H1 (cell line): ENCODE measurements at regions not wholly inside any gene's neighbourhood (a gene's known extent, or its start where the extent isn't known, plus 50 kb on each side); places are given as distances from the start of the nearest gene placed in this dataset.

Source experiments
- CTCF ChIA-PET: fragments of 300-600 bp; sonication (Branson Sonifier 250); formaldehyde crosslinking; loops from one replicate; lab custom pipeline; 2021; ENCODE audit not compliant: partially characterized antibody; lab: Charles Lee
- POLR2A ChIA-PET: fragments of 300-600 bp; sonication (Branson Sonifier 250); formaldehyde crosslinking; loops from one replicate; lab custom pipeline; 2021; ENCODE audit warnings: inconsistent platforms; ENCODE audit not compliant: partially characterized antibody; lab: Charles Lee
- DNase-seq, 2 experiments: peaks; one replicate each; pipeline versions ENCODE4 v3.0.0 to v3.0.0-alpha.2; 2010 to 2022; ENCODE audit warnings: low spot score in 2 of 2, low read depth in 1 of 2, mixed read lengths in 1 of 2
- FAIRE-seq: peaks from 2 replicates; lab custom pipeline; 2011; peaks lifted over from hg19 to GRCh38; lab: Jason Lieb, UNC
- H2AFZ ChIP-seq: 2 replicates; pipeline ENCODE4 v1.8.1; 2012; ENCODE audit warnings: low read length, inconsistent platforms
- H2AK5ac ChIP-seq: 2 replicates; pipeline ENCODE4 v1.6.1; 2013; ENCODE audit warnings: low read depth, low read length
- H2BK120ac ChIP-seq: replicated peaks from 2 replicates; pipeline ENCODE3; 2013; ENCODE audit warnings: low read depth, low read length, inconsistent platforms
- H2BK12ac ChIP-seq: 2 replicates; pipeline ENCODE4 v1.6.1; 2013; ENCODE audit warnings: low read depth, low read length
- H2BK15ac ChIP-seq: 2 replicates; pipeline ENCODE4 v1.6.1; 2013; ENCODE audit warnings: low read length
- H2BK20ac ChIP-seq: 2 replicates; pipeline ENCODE4 v1.6.1; 2013; ENCODE audit warnings: low read length
- H2BK5ac ChIP-seq: 2 replicates; pipeline ENCODE4 v1.6.1; 2013; ENCODE audit warnings: low read depth, low read length
- H3K14ac ChIP-seq: 2 replicates; pipeline ENCODE4 v1.6.1; 2013; ENCODE audit warnings: inconsistent platforms; ENCODE audit not compliant: insufficient read length
- H3K18ac ChIP-seq: 2 replicates; pipeline ENCODE4 v1.6.1; 2013; ENCODE audit warnings: low read length; ENCODE audit errors: extremely low read depth
- H3K23ac ChIP-seq: 2 replicates; pipeline ENCODE4 v1.6.1; 2013; ENCODE audit warnings: inconsistent platforms; ENCODE audit not compliant: insufficient read length
- H3K23me2 ChIP-seq: 2 replicates; pipeline ENCODE4 v1.6.1; 2013; ENCODE audit warnings: low read depth, low read length
- H3K27ac ChIP-seq: 2 replicates; pipeline ENCODE4 v1.6.1; 2011; ENCODE audit warnings: low read depth, low read length, inconsistent platforms
- H3K27me3 ChIP-seq, 4 experiments: replicated peaks in 1 of 4; 1 replicate in 1 of 4; 2 replicates in 3 of 4; pipeline versions ENCODE4 v1.6.1 to v1.8.1; 2011 to 2013; ENCODE audit warnings: low read length in 3 of 4, mild to moderate bottlenecking in 3 of 4, inconsistent platforms in 2 of 4, mixed read lengths in 2 of 4, moderate library complexity in 1 of 4; ENCODE audit not compliant: control insufficient read depth in 3 of 4, insufficient read depth in 3 of 4; ENCODE audit errors: extremely low read depth in 1 of 4
- H3K36me3 ChIP-seq, 4 experiments: 2 replicates each; pipeline versions ENCODE4 v1.6.1 to v1.8.1; 2011 to 2013; ENCODE audit warnings: mild to moderate bottlenecking in 4 of 4, low read length in 3 of 4, moderate library complexity in 2 of 4, control low read depth in 1 of 4, inconsistent platforms in 1 of 4; ENCODE audit not compliant: insufficient read depth in 4 of 4, control insufficient read depth in 2 of 4
- H3K4ac ChIP-seq: replicated peaks from 2 replicates; pipeline ENCODE3; 2013; ENCODE audit warnings: low read length, low read depth, mixed read lengths, inconsistent platforms; ENCODE audit not compliant: insufficient read length
- H3K4me1 ChIP-seq, 4 experiments: replicated peaks in 1 of 4; 1 replicate in 1 of 4; 2 replicates in 3 of 4; pipeline versions ENCODE4 v1.6.1 to v1.8.1; 2011 to 2013; ENCODE audit warnings: low read length in 3 of 4, inconsistent platforms in 2 of 4, mixed read lengths in 1 of 4; ENCODE audit not compliant: insufficient read depth in 4 of 4, control insufficient read depth in 3 of 4
- H3K4me2 ChIP-seq, 2 experiments: 2 replicates each; pipeline versions ENCODE4 v1.6.1 to v1.8.1; 2011 to 2013; ENCODE audit warnings: low read depth in 2 of 2, low read length in 2 of 2, control low read depth in 1 of 2, inconsistent platforms in 1 of 2, mild to moderate bottlenecking in 1 of 2; ENCODE audit not compliant: insufficient read depth in 1 of 2
- H3K4me3 ChIP-seq, 4 experiments: fragments of 200-600, 300-600 bp in 1 of 4; sonication (generic), shearing (Covaris generic), sonication (Bioruptor Twin) in 1 of 4; 2 replicates each; pipeline versions ENCODE4 v1.5.1 to v1.8.1; 2011 to 2016; ENCODE audit warnings: low read length in 4 of 4, low read depth in 3 of 4, control low read depth in 2 of 4, inconsistent platforms in 2 of 4, mild to moderate bottlenecking in 2 of 4, mixed read lengths in 1 of 4, moderate library complexity in 1 of 4; ENCODE audit not compliant: insufficient read depth in 2 of 4; ENCODE audit errors: extremely low read depth in 1 of 4
- H3K56ac ChIP-seq: replicated peaks from 2 replicates; pipeline ENCODE3; 2013; ENCODE audit warnings: low read depth, mild to moderate bottlenecking, mixed read lengths, low read length, inconsistent platforms; ENCODE audit not compliant: insufficient read length
- H3K79me1 ChIP-seq: 2 replicates; pipeline ENCODE4 v1.6.1; 2013; ENCODE audit warnings: low read depth, low read length, control low read depth
- H3K79me2 ChIP-seq, 2 experiments: 2 replicates each; pipeline versions ENCODE4 v1.6.1 to v1.8.1; 2012 to 2013; ENCODE audit warnings: low read length in 2 of 2, mild to moderate bottlenecking in 2 of 2, inconsistent platforms in 1 of 2; ENCODE audit not compliant: insufficient read depth in 2 of 2, control insufficient read depth in 1 of 2
- H3K9ac ChIP-seq, 4 experiments: replicated peaks in 1 of 4; 1 replicate in 1 of 4; 2 replicates in 3 of 4; pipeline versions ENCODE4 v1.6.1 to v1.8.1; 2011 to 2013; ENCODE audit warnings: low read depth in 3 of 4, low read length in 3 of 4, control low read depth in 2 of 4, mild to moderate bottlenecking in 2 of 4, moderate library complexity in 2 of 4, inconsistent platforms in 1 of 4; ENCODE audit errors: extremely low read depth in 1 of 4
- H3K9me3 ChIP-seq, 2 experiments: 2 replicates each; pipeline versions ENCODE4 v1.6.1 to v1.8.1; 2012 to 2013; ENCODE audit warnings: mild to moderate bottlenecking in 2 of 2, moderate library complexity in 2 of 2, control low read depth in 1 of 2, inconsistent platforms in 1 of 2, low read depth in 1 of 2, low read length in 1 of 2, mixed read lengths in 1 of 2; ENCODE audit not compliant: insufficient read depth in 2 of 2
- H4K20me1 ChIP-seq, 2 experiments: replicated peaks in 1 of 2; 2 replicates each; pipeline versions ENCODE3 to v1.8.1; 2011 to 2013; ENCODE audit warnings: inconsistent platforms in 2 of 2, low read length in 2 of 2, mild to moderate bottlenecking in 1 of 2; ENCODE audit not compliant: insufficient read depth in 2 of 2, control insufficient read depth in 1 of 2
- H4K5ac ChIP-seq: 2 replicates; pipeline ENCODE4 v1.6.1; 2013; ENCODE audit warnings: low read length, low read depth, mixed read lengths, inconsistent platforms; ENCODE audit not compliant: insufficient read length
- H4K8ac ChIP-seq: 2 replicates; pipeline ENCODE4 v1.8.0; 2013; ENCODE audit warnings: mild to moderate bottlenecking, moderate library complexity, low read length, inconsistent platforms; ENCODE audit not compliant: insufficient read depth; ENCODE audit errors: extremely low read depth
- H4K91ac ChIP-seq: replicated peaks from 2 replicates; pipeline ENCODE3; 2013; ENCODE audit warnings: low read length, mixed read lengths, inconsistent platforms; ENCODE audit not compliant: insufficient read length
- ASH2L ChIP-seq: fragments of 200-600, 300-600 bp; sonication (generic); IDR thresholded peaks from one replicate; pipeline ENCODE4 v1.7.1; 2017; ENCODE audit warnings: low read length
- BCL11A ChIP-seq, 2 experiments: IDR thresholded peaks; one replicate each; pipeline ENCODE4 v1.6.1; 2011; ENCODE audit warnings: low read depth in 2 of 2, low read length in 2 of 2, mild to moderate bottlenecking in 2 of 2
- CTCF ChIP-seq, 3 experiments: IDR thresholded peaks; 1 replicate in 2 of 3; 2 replicates in 1 of 3; pipeline versions ENCODE4 v1.5.1 to v1.6.1; 2011; ENCODE audit warnings: low read length in 3 of 3, mild to moderate bottlenecking in 3 of 3, inconsistent platforms in 2 of 3, low read depth in 1 of 3, moderate library complexity in 1 of 3; ENCODE audit not compliant: insufficient read depth in 1 of 3; ENCODE audit errors: control extremely low read depth in 1 of 3
- EP300 ChIP-seq, 2 experiments: IDR thresholded peaks; 1 replicate in 1 of 2; 2 replicates in 1 of 2; pipeline ENCODE4 v1.6.1; 2011 to 2012; ENCODE audit warnings: low read depth in 2 of 2, low read length in 2 of 2, mild to moderate bottlenecking in 2 of 2, borderline replicate concordance in 1 of 2, inconsistent platforms in 1 of 2, moderate library complexity in 1 of 2
- FOSL1 ChIP-seq: IDR thresholded peaks from 2 replicates; pipeline ENCODE4 v1.6.1; 2011; ENCODE audit warnings: mild to moderate bottlenecking, low read depth, low read length, moderate library complexity; ENCODE audit not compliant: insufficient read depth
- NRF1 ChIP-seq: IDR thresholded peaks from 2 replicates; pipeline ENCODE4 v1.6.1; 2011; ENCODE audit warnings: mild to moderate bottlenecking, low read depth, low read length, improper control_type of control experiment
- RAD21 ChIP-seq, 2 experiments: IDR thresholded peaks in 1 of 2; conservative IDR thresholded peaks in 1 of 2; 2 replicates each; pipeline ENCODE4 v1.6.1; 2011; ENCODE audit warnings: low read depth in 2 of 2, low read length in 2 of 2, improper control_type of control experiment in 1 of 2, inconsistent platforms in 1 of 2, mild to moderate bottlenecking in 1 of 2, moderate library complexity in 1 of 2
- RXRA ChIP-seq: IDR thresholded peaks from 2 replicates; pipeline ENCODE4 v1.6.1; 2011; ENCODE audit warnings: low read depth, mild to moderate bottlenecking, low read length, moderate library complexity; ENCODE audit not compliant: insufficient read depth
- SIX5 ChIP-seq: IDR thresholded peaks from 2 replicates; pipeline ENCODE4 v1.6.1; 2011; ENCODE audit warnings: mild to moderate bottlenecking, low read depth, low read length
- SRF ChIP-seq: IDR thresholded peaks from 2 replicates; pipeline ENCODE4 v1.6.1; 2011; ENCODE audit warnings: mild to moderate bottlenecking, low read depth, low read length, moderate library complexity
- WGBS, 2 experiments: shearing (Covaris generic) in 1 of 2; methylation state at CpG; one replicate each; pipeline versions ENCODE4 v1.1.6 to v1.1.7; 2013 to 2015; ENCODE audit warnings: low lambda C conversion rate in 2 of 2, mixed read lengths in 2 of 2, inconsistent platforms in 1 of 2, low coverage in 1 of 2, missing lambda C conversion rate in 1 of 2; ENCODE audit not compliant: insufficient replicate concordance in 2 of 2, insufficient coverage in 1 of 2, insufficient read length in 1 of 2; ENCODE audit errors: extremely low coverage in 1 of 2, missing lambda C conversion rate in 1 of 2; 5-methylcytosine and 5-hydroxymethylcytosine counted together

GRCh38 chr17:33494151-33494550 lies 201.1 kb upstream of the ASIC2 start:
- Histone ChIP-seq H3K4ac (no peak overlapping the region), H4K8ac (no peak overlapping the region), H2AK5ac (no peak overlapping the region), H3K9ac (no peak overlapping the region)
- DNase-seq, result no peak
- no peak for FAIRE-seq
- CTCF ChIA-PET, result interaction anchor here (0.9 to 3.9 kb wide), 4 partner anchors 15 to 35 kb away, joined by 3 to 22 read pairs (median 3); no protein-coding TSS in a partner anchor
- TF ChIP-seq CTCF (IDR thresholded peaks at IDR 0.05; ENCODE audit: control extremely low read depth in 1 of 3, insufficient read depth in 1 of 3, low read depth in 1 of 3, low read length in 3 of 3) (no peak), SIX5 (no peak), BCL11A (IDR thresholded peaks at IDR 0.05; ENCODE audit: low read depth in 2 of 2, low read length in 2 of 2) (no peak), NRF1 (no peak), FOSL1 (no peak), RXRA (no peak), ASH2L (no peak), EP300 (IDR thresholded peaks at IDR 0.05; ENCODE audit: borderline replicate concordance in 1 of 2, low read depth in 2 of 2, low read length in 2 of 2) (no peak), SRF (no peak), RAD21 (IDR thresholded peaks at IDR 0.05 in 1 of 2, conservative IDR thresholded peaks at IDR 0.05 in 1 of 2; ENCODE audit: low read depth in 2 of 2, low read length in 2 of 2) (no peak)
- TF ChIP-seq, all 59 proteins: peak for 0
- Histone ChIP-seq H2BK12ac (no peak overlapping the region), H3K4me2 (no peak overlapping the region), H2BK15ac (no peak overlapping the region), H4K5ac (no peak overlapping the region), H3K4me3 (no peak overlapping the region), H2BK20ac (no peak overlapping the region), H3K14ac (no peak overlapping the region), H3K36me3 (no peaks in the 10 kb centered on the region), H4K20me1 (no peaks in the 10 kb centered on the region), H2AFZ (no peak overlapping the region), H3K79me1 (no peaks in the 10 kb centered on the region), H3K23me2 (no peaks in the 10 kb centered on the region), H3K27ac (no peak overlapping the region), H3K27me3 (no peaks in the 10 kb centered on the region), H3K4me1 (0 out of 7 replicates have a peak, but pooled peaks cover 0 to 3% (median 0%) of the 10 kb centered on the region in 4 experiments), H3K23ac (no peak overlapping the region), H3K9me3 (no peaks in the 10 kb centered on the region), H4K91ac (no peak overlapping the region), H2BK5ac (no peak overlapping the region), H2BK120ac (no peak overlapping the region), H3K56ac (no peak overlapping the region), H3K79me2 (no peaks in the 10 kb centered on the region), H3K18ac (no peak overlapping the region)
- POLR2A ChIA-PET, result no interaction called here
- WGBS, 2 experiments, result 93% methylated on average over 4 of the region's 4 CpGs; no CpG with 5 or more reads in 1 of the 2 experiments
